Endothelial cell of umbilical vein (primary cell): ENCODE measurements at regions not wholly inside any gene's neighbourhood (a gene's known extent, or its start where the extent isn't known, plus 50 kb on each side); places are given as distances from the start of the nearest gene placed in this dataset.

ENCODE experiments used
- BruUV-seq: library from RNA; stranded (reverse); fragments of 400-500 nt; replicated peaks from 2 replicates; lab custom pipeline; 2021; lab: Mats Ljungman, UMichigan
- CTCF ChIA-PET: fragments of 300-600, 350-600 bp; sonication (Branson Sonifier 250); formaldehyde crosslinking; loops from one replicate; lab custom pipeline; 2021; ENCODE audit warnings: antibody characterized with exemption, inconsistent platforms; lab: Charles Lee
- POLR2A ChIA-PET: fragments of 300-600, 350-600 bp; sonication (Branson Sonifier 250); formaldehyde crosslinking; loops from one replicate; lab custom pipeline; 2021; ENCODE audit warnings: antibody characterized with exemption, inconsistent platforms; lab: Charles Lee
- DNase-seq: peaks from one replicate; pipeline ENCODE4 v3.0.0-alpha.2; 2011; ENCODE audit warnings: low read depth, low spot score
- FAIRE-seq: peaks from 2 replicates; lab custom pipeline; 2011; peaks lifted over from hg19 to GRCh38; lab: Jason Lieb, UNC
- H2AFZ ChIP-seq: 2 replicates; pipeline ENCODE4 v1.6.0; 2012; ENCODE audit warnings: low read depth, low read length, control low read depth, inconsistent platforms
- H3K27ac ChIP-seq: 2 replicates; pipeline ENCODE4 v1.5.1; 2011; ENCODE audit warnings: low read depth, mild to moderate bottlenecking, control low read depth, low read length, moderate library complexity; ENCODE audit not compliant: insufficient read depth
- H3K27me3 ChIP-seq, 2 experiments: 2 replicates each; pipeline versions ENCODE4 v1.6.0 to v1.6.1; 2011; ENCODE audit warnings: low read length in 2 of 2, mixed read lengths in 1 of 2; ENCODE audit not compliant: control insufficient read depth in 2 of 2, insufficient read depth in 2 of 2
- H3K36me3 ChIP-seq, 2 experiments: 2 replicates in 1 of 2; 3 replicates in 1 of 2; pipeline ENCODE4 v1.5.1; 2011; ENCODE audit warnings: low read length in 2 of 2, mild to moderate bottlenecking in 1 of 2, moderate library complexity in 1 of 2; ENCODE audit not compliant: control insufficient read depth in 2 of 2, insufficient read depth in 2 of 2; ENCODE audit errors: extremely low read depth in 1 of 2
- H3K4me1 ChIP-seq: 3 replicates; pipeline ENCODE4 v1.5.1; 2011; ENCODE audit warnings: mild to moderate bottlenecking, low read length; ENCODE audit not compliant: control insufficient read depth, insufficient read depth; ENCODE audit errors: extremely low read depth
- H3K4me2 ChIP-seq: 2 replicates; pipeline ENCODE4 v1.6.1; 2011; ENCODE audit warnings: low read length, control low read depth, mixed read lengths; ENCODE audit not compliant: insufficient read depth
- H3K4me3 ChIP-seq, 3 experiments: fragments of 200-600 bp in 1 of 3; sonication (generic), shearing (Covaris generic) in 1 of 3; replicated peaks in 1 of 3; 2 replicates each; pipeline ENCODE4 v1.5.1; 2011 to 2016; ENCODE audit warnings: control low read depth in 3 of 3, low read length in 3 of 3, mild to moderate bottlenecking in 2 of 3, inconsistent platforms in 1 of 3, low read depth in 1 of 3, moderate library complexity in 1 of 3; ENCODE audit not compliant: insufficient read depth in 1 of 3
- H3K79me2 ChIP-seq: 2 replicates; pipeline ENCODE4 v1.6.0; 2012; ENCODE audit warnings: low read length, inconsistent platforms; ENCODE audit not compliant: control insufficient read depth, insufficient read depth
- H3K9ac ChIP-seq: replicated peaks from 2 replicates; pipeline ENCODE3; 2011; ENCODE audit warnings: low read length, control low read depth; ENCODE audit not compliant: insufficient read depth; ENCODE audit errors: extremely low read depth
- H3K9me1 ChIP-seq: replicated peaks from 3 replicates; pipeline ENCODE4 v1.6.0; 2011; ENCODE audit warnings: mild to moderate bottlenecking, low read length; ENCODE audit not compliant: control insufficient read depth, insufficient read depth; ENCODE audit errors: extremely low read depth
- H3K9me3 ChIP-seq: replicated peaks from 2 replicates; pipeline ENCODE4 v1.5.1; 2012; ENCODE audit warnings: low read length, inconsistent platforms; ENCODE audit not compliant: control insufficient read depth, insufficient read depth
- H4K20me1 ChIP-seq: replicated peaks from 2 replicates; pipeline ENCODE3; 2011; ENCODE audit warnings: mild to moderate bottlenecking, low read length; ENCODE audit not compliant: control insufficient read depth, insufficient read depth; ENCODE audit errors: extremely low read depth
- CTCF ChIP-seq, 2 donors: IDR thresholded peaks; 1 replicate in 1 of 2; 2 replicates in 1 of 2; pipeline ENCODE4 v1.5.1; 2011; ENCODE audit warnings: low read length in 2 of 2, mild to moderate bottlenecking in 2 of 2, moderate library complexity in 2 of 2, control low read depth in 1 of 2, inconsistent platforms in 1 of 2, low read depth in 1 of 2; ENCODE audit not compliant: insufficient read depth in 1 of 2; ENCODE audit errors: extremely low read depth in 1 of 2
- EZH2 ChIP-seq: IDR thresholded peaks from 2 replicates; pipeline ENCODE4 v1.6.1; 2012; ENCODE audit warnings: borderline replicate concordance, low read depth, mild to moderate bottlenecking, moderate library complexity, low read length, inconsistent platforms; ENCODE audit not compliant: severe bottlenecking
- FOS ChIP-seq: IDR thresholded peaks from 2 replicates; pipeline ENCODE4 v1.6.1; 2011; ENCODE audit warnings: mild to moderate bottlenecking, low read length, moderate library complexity, borderline replicate concordance; ENCODE audit not compliant: insufficient read depth
- GATA2 ChIP-seq: IDR thresholded peaks from 2 replicates; pipeline ENCODE4 v1.7.0; 2011; ENCODE audit warnings: low read depth, mild to moderate bottlenecking, moderate library complexity, mixed read lengths, low read length; ENCODE audit not compliant: insufficient read length, insufficient read depth
- JUN ChIP-seq: IDR thresholded peaks from 2 replicates; pipeline ENCODE4 v1.6.1; 2011; ENCODE audit warnings: borderline replicate concordance, low read depth; ENCODE audit not compliant: insufficient read length, insufficient read depth
- MAX ChIP-seq: IDR thresholded peaks from 2 replicates; pipeline ENCODE4 v1.6.1; 2011; ENCODE audit not compliant: insufficient read depth, insufficient read length
- MYC ChIP-seq: IDR thresholded peaks from one replicate; pipeline ENCODE4 v1.6.1; 2011; ENCODE audit warnings: mild to moderate bottlenecking, low read depth, low read length
- POLR2A ChIP-seq: IDR thresholded peaks from 2 replicates; pipeline ENCODE4 v1.6.1; 2012; ENCODE audit warnings: low read depth, mild to moderate bottlenecking, control low read depth, low read length
- POLR2AphosphoS5 ChIP-seq: IDR thresholded peaks from 2 replicates; pipeline ENCODE4 v1.6.1; 2012; ENCODE audit warnings: low read depth, mild to moderate bottlenecking, control low read depth, low read length, moderate library complexity; ENCODE audit not compliant: insufficient read depth
- dilution Hi-C: fragments of 300-500 bp; cut with MboI; formaldehyde crosslinking; loops from one replicate; pipeline ENCODE4 v1.15.0; 2019; ENCODE audit warnings: low sequenced_read_pairs; ENCODE audit not compliant: extremely low pct_ligation_motif_present
- intact Hi-C: fragments of 100-400 bp; cut with micrococcal nuclease; formaldehyde crosslinking; loops from one replicate; pipeline ENCODE4 v1.10.0; 2022

GRCh38 chr6:48978016-48978415 lies 485.0 kb downstream of the MMUT start:
- no peak for FAIRE-seq
- Histone ChIP-seq H3K9me3 (no peaks in the 10 kb centered on the region), H3K9ac (no peak overlapping the region), H3K27ac (no peak overlapping the region), H3K36me3 (no peaks in the 10 kb centered on the region), H3K4me3 (no peak overlapping the region), H3K4me1 (no peaks in the 10 kb centered on the region), H2AFZ (no peak overlapping the region), H3K27me3 (no peaks in the 10 kb centered on the region), H4K20me1 (no peaks in the 10 kb centered on the region), H3K9me1 (no peaks in the 10 kb centered on the region), H3K79me2 (no peaks in the 10 kb centered on the region), H3K4me2 (no peak overlapping the region)
- CTCF ChIA-PET, result no interaction called here
- intact Hi-C loops, result no loop called here
- dilution Hi-C loops, result no loop called here
- TF ChIP-seq GATA2 (no peak), FOS (no peak), MYC (no peak), POLR2A (no peak), EZH2 (no peak), MAX (no peak), CTCF (IDR thresholded peaks at IDR 0.05; ENCODE audit: extremely low read depth in 1 of 2, insufficient read depth in 1 of 2, low read depth in 1 of 2, low read length in 2 of 2) (no peak), POLR2AphosphoS5 (no peak), JUN (no peak)
- BruUV-seq, result no TSS peak
- POLR2A ChIA-PET, result no interaction called here
- no peak for DNase-seq
